ENCODE measurements at regions not wholly inside any gene's neighbourhood (a gene's known extent, or its start where the extent isn't known, plus 50 kb on each side); places are given as distances from the start of the nearest gene placed in this dataset.

DNA sequence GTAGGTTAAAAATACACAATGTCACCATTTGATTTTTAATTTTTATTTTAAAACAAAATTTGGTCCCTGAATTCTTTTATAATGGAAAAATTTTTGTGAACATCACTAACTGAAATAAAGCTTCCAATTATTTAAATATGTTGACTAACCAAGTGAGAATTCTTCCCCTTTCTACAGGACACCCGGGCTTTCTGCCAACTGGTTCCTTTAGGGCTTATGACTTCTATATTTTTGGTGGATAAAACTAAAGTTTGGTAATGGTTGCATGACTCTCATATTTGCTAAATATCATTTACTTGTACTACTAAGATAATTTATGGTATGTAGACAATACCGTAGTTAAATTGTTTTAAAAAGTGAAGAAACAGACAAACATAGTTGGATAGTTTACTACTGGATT, 291.0 kb upstream of the DOK6 start:
- Mint-ChIP-seq H3K4me3 (no peak overlapping the region), H3K4me1 (no peaks in the 10 kb centered on the region), H3K27ac (no peak overlapping the region), H3K9me3 (no peaks in the 10 kb centered on the region), H3K27me3 (no peaks in the 10 kb centered on the region)
- DNase-seq (no peak), ATAC-seq (no peak)

DNA sequence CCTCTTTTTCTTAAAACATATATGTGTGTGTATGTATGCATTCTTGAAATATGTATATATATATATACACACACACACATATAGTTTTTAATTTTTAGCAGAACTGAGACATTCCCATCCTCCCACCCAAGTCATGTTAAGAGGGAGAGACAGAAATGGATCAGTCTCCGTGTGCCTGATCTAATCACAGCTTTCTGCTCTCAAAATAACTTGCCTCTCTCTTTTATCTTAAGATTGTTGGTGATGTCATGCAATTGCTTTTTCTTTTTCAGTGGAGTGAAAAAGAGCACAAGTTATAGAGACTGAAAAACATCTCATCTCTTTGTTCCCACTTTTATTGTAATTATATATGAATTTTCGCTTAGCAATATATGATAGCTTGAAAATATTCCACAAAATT, 279.9 kb upstream of the DOK6 start:
- no peak overlapping the region for H3K4me3 Mint-ChIP-seq
- no peaks in the 10 kb centered on the region for H3K4me1 Mint-ChIP-seq
- H3K27me3 Mint-ChIP-seq, result no peaks in the 10 kb centered on the region
- H3K27ac Mint-ChIP-seq, result no peak overlapping the region
- no peak for ATAC-seq
- H3K9me3 Mint-ChIP-seq, result no peaks in the 10 kb centered on the region
- DNase-seq, result no peak

DNA sequence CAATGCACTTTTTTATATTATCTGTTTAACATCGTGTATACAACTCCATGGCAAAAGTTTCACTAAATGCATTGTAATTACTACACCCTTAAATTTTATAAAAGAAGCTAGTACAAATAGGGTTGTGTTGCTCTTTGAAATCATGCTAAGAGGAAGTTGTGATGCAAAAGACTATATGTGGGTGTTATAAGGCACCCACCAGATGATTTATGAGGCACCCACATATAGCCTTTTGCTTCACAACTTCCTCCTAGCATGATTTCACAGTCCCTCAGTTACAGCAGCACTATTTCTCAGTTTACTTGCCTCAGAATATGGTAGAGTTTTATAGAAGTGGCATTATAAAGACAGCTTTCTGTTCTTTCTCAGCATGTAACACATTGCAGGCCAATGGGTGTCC, 277.3 kb upstream of the DOK6 start:
- Mint-ChIP-seq H3K27ac (no peak overlapping the region), H3K4me3 (no peak overlapping the region), H3K4me1 (no peaks in the 10 kb centered on the region), H3K27me3 (no peaks in the 10 kb centered on the region), H3K9me3 (no peaks in the 10 kb centered on the region)
- DNase-seq (no peak), ATAC-seq (no peak)

DNA sequence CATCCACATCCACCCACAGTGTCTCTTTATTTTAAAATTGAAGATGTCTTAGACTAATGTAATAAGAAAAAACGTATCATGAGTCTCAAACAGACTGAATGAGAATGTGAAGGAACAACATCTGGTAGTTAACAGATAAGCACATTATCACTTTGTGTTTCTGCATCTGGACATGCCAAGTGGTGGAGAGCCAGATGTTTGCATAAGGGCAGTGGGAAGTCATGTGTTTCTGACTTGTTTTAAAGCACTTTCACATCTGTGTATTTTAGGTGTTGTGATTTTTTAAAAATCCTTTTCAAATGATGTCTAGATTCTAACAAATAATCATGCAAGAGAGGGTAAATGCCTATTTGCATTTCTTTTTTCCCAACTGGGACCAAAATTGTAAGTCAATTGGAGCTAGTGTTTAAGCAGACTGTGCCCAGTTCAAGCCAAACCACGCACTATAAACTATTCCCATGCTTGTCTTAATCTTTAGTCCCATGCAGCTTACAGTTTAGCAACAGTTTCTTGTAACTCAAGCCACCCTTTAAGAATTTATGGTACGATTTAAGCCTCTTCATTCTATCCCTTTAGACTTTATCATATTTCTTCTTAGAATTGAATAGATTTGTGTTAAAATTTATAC, 272.7 kb upstream of the DOK6 start:
- Mint-ChIP-seq H3K27ac (no peak overlapping the region), H3K4me1 (no peaks in the 10 kb centered on the region), H3K27me3 (no peaks in the 10 kb centered on the region), H3K4me3 (no peak overlapping the region), H3K9me3 (peaks cover 0 to 5% of the 10 kb centered on the region in 2 donors)
- ATAC-seq (no peak), DNase-seq (no peak)

DNA sequence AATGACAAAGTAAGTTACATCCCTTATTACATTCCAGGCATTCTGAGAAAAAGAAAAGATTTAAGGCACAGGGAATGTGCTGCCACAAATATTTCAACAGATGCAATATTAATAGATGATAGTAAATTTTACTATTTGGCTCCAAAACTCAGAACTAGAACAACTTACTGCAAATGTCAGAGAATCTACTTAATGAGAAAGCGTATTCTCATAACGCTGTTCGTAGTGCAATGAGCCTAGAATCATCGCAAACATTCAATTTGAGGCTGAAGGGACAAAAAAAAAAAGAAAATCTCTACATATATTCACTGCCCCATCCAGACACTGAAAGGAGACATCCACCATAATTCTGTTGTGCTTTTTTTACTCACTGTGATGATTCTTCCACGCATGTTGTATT, 272.1 kb upstream of the DOK6 start:
- peaks cover 0 to 8% of the 10 kb centered on the region in 2 donors for H3K9me3 Mint-ChIP-seq
- no peaks in the 10 kb centered on the region for H3K4me1 Mint-ChIP-seq
- ATAC-seq (no peak), DNase-seq (no peak)
- H3K4me3 Mint-ChIP-seq, result no peak overlapping the region
- no peak overlapping the region for H3K27ac Mint-ChIP-seq
- H3K27me3 Mint-ChIP-seq, result no peaks in the 10 kb centered on the region

DNA sequence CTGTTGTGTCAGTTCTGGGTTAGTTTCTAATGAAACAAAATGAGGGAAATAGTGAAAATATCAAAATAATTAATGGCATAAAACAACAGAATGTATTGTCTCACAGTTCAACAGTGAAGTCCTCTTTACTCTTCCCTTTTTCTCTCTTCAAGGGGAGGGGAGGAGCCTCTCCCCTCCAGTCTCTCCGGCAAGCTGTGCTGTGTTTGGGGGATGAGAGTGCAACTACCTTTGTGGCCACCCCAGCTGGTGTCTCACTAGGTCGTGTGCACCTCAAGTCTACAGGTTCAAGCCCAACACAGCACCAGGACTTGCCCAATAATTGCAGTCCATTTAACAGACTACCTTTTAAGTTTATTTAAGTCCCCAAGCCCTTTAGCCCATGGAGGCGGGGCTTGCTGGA, 271.7 kb upstream of the DOK6 start:
- DNase-seq (no peak), ATAC-seq (no peak)
- Mint-ChIP-seq H3K4me3 (no peak overlapping the region), H3K27me3 (no peaks in the 10 kb centered on the region), H3K9me3 (peaks cover 0 to 8% of the 10 kb centered on the region in 2 donors), H3K27ac (no peak overlapping the region), H3K4me1 (no peaks in the 10 kb centered on the region)

DNA sequence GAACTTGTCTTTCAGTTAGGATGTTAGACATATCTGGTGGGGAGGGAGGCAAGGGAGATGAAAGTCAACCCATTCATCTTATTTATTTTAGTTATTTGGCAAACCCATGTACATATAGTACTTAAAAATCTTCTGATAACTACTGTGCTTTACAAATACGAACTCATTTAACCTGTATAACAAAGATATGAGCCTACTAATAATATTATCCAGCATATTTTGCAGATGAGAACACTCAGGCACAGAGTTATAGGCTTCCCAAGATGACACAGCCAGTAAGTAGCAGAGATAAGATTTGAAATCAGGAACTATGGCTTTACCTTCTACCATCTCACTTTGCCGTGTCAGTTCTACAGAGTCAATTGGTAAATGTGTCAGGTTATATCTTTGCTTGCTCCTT, 262.6 kb upstream of the DOK6 start:
- DNase-seq (no peak), ATAC-seq (no peak)
- Mint-ChIP-seq H3K4me3 (no peak overlapping the region), H3K9me3 (peaks cover 0 to 1% of the 10 kb centered on the region in 2 donors), H3K27me3 (no peaks in the 10 kb centered on the region), H3K4me1 (no peaks in the 10 kb centered on the region), H3K27ac (no peak overlapping the region)

DNA sequence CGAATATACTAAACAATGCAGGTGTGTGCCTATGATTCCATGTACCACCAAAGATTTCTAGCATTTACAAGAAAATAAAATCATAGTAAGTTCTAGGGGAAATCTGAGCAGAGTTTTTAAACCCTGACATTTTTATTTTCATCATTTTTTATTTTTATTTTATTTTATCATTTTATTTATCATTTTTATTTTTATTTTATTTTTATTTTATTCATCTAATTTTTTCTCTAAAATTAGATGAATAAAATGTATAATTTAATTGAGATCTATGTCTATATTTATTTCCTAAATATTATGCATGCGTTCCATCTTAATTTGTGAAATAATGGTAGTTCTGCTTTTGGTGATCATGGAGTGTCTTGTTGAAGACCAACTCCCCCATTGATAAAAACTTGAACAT, 257.6 kb upstream of the DOK6 start:
- no peak overlapping the region for H3K4me3 Mint-ChIP-seq
- H3K9me3 Mint-ChIP-seq, result no peaks in the 10 kb centered on the region
- no peaks in the 10 kb centered on the region for H3K27me3 Mint-ChIP-seq
- DNase-seq (no peak), ATAC-seq (no peak)
- no peak overlapping the region for H3K27ac Mint-ChIP-seq
- no peaks in the 10 kb centered on the region for H3K4me1 Mint-ChIP-seq

DNA sequence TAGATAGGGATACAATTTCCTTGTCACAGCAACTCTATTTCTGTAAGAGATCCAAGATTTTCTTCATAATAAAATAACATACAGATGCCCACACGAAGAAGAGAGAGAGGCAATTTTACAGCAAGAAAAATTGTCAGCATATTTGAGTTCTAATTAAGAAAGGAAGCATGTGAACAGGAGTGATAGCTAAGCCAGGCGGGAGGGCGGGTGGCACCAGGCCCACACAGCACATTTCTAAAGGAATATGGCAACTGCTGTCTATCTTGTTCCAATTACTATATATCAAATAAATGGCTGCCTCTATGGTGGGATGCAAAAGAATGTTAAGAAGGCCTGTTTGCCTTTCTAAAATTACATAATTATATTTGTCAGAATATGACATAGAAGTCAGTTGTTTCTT, 248.3 kb upstream of the DOK6 start:
- Mint-ChIP-seq H3K27me3 (no peaks in the 10 kb centered on the region), H3K27ac (no peak overlapping the region), H3K4me1 (no peaks in the 10 kb centered on the region), H3K4me3 (no peak overlapping the region), H3K9me3 (no peaks in the 10 kb centered on the region)
- no peak for DNase-seq
- ATAC-seq, result no peak

DNA sequence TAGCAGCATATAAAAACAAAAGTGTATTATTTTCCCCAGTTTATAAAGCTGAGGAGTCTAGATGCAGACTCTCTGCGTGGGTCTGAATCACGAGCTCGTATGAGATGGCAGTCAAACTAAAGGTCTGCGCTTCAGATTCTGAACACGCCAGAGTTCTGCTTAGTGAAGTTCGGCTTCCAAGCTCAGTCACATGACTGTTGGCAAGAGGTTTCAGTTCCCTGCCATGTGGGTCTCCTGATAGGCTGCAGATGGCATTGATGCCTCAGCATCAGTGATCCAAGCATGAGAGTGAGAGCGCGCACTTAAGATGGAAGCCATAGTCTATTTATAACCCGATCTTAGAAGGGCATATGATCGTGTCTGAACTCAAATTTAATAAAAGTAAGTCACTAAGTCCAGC, 242.8 kb upstream of the DOK6 start:
- Mint-ChIP-seq H3K27ac (no peak overlapping the region), H3K4me3 (no peak overlapping the region), H3K27me3 (no peaks in the 10 kb centered on the region), H3K4me1 (no peaks in the 10 kb centered on the region), H3K9me3 (no peaks in the 10 kb centered on the region)
- no peak for ATAC-seq
- DNase-seq, result no peak

DNA sequence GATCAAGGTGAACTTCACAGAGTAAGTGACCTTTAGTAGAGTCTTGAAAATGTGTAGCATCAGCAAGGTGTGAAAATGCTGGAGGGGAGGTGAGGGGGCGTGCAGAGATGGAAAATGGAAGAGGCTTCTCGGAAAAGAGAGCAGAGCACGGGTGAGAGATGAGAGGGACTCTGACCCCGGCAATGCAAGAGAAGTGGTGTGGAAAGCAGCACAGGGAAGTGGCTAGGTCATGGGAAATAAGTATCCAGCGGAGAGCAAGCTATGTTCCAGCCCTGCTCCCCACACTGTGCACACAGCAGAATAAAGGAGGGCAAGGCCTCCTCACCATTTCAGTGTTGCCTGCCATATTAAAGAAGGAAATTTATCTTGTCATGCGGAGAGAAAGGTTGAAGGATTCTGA, 241.7 kb upstream of the DOK6 start:
- no peak for DNase-seq
- H3K27me3 Mint-ChIP-seq, result no peaks in the 10 kb centered on the region
- ATAC-seq, result no peak
- no peaks in the 10 kb centered on the region for H3K9me3 Mint-ChIP-seq
- no peak overlapping the region for H3K4me3 Mint-ChIP-seq
- no peak overlapping the region for H3K27ac Mint-ChIP-seq
- no peaks in the 10 kb centered on the region for H3K4me1 Mint-ChIP-seq

DNA sequence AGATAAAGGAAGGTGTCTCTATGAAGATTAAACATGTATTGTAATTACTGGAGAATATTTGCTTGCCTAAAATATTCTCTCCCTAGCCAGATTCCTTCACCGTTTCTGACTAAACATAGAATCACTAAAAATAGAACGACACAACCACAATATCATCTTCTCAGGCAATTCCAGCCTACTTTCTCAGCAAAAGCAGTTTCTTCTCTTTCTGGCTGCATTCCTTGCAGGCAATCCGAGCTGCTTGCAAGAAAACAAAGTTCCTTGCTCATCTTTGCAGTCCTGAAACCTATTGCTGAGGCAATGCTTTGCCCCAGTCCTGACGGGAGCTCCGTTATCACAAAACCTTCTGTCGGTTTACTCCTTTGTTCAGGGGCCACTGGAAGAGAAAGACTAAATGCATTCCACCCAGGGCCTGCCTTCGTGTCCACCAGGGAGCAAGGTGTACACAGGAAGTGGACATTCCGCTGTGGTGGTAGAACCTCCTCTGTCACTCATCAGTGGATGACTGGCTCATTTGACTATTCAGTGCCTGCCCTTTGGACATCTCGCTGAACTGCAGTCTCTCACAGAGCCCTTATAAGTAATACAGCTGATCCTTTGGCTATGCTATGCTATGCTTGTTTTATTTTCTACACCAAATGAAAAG, 239.2 kb upstream of the DOK6 start:
- Mint-ChIP-seq H3K9me3 (no peaks in the 10 kb centered on the region), H3K27ac (no peak overlapping the region), H3K4me1 (no peaks in the 10 kb centered on the region), H3K4me3 (no peak overlapping the region), H3K27me3 (no peaks in the 10 kb centered on the region)
- no peak for ATAC-seq
- DNase-seq, result no peak

DNA sequence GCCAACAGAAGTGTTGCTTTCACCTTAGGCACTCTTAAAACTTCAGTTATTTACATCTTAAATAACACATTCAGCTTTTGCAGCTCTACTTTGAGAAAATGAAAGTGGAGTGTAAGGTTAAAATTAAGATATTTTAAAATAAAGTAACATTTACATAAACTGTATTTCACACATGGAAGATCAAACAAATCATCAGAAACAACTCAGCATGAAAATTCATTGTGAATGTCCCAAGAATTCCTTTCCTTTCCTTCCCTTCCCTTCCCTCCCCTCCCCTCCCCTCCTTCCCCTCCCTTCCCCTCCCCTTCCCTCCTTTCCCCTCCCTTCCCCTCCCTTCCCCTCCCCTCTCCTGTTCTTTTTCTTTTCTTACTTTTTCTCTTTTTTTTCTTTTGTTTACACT, 238.0 kb upstream of the DOK6 start:
- H3K9me3 Mint-ChIP-seq, result no peaks in the 10 kb centered on the region
- ATAC-seq (no peak), DNase-seq (no peak)
- no peak overlapping the region for H3K27ac Mint-ChIP-seq
- no peaks in the 10 kb centered on the region for H3K27me3 Mint-ChIP-seq
- no peaks in the 10 kb centered on the region for H3K4me1 Mint-ChIP-seq
- no peak overlapping the region for H3K4me3 Mint-ChIP-seq

DNA sequence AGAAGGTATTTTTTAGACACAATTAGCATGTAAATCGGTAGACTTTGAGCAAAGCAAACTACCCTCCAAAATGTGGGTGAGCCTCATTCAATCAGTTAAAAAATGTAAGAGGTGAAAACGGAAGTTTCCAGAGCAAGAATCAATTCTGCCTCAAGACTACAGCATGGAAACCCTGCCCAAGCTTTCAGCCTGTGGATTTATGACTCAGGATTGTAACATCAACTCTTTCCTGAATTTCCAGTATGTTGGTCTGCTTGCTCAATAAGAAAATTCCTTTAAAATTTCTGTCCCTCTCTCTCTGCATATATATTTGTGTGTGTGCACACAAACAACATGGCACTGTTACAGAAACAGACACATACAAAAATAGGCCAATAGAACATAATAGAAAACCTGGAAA, 228.6 kb upstream of the DOK6 start:
- Mint-ChIP-seq H3K4me1 (no peaks in the 10 kb centered on the region), H3K27ac (no peak overlapping the region)
- no peak for DNase-seq

DNA sequence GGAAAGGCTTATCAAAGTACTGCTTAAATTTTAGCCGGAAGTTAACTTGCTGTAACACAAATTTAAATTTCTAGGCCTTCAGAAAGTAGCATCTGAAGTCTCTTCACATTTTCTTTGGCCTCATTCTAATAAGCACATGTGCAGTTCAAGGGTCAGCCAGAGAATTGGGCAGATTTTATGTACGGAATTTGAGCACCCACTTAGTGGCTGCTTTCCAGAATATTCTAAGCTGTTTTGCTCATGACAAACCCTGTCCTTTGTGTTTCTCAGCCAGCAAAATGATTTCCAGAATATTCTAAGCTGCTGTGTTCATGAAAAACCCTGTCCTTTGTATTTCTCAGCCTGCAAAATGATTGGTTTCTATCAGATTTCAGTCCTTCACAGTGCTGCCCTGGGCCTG, 225.0 kb upstream of the DOK6 start:
- no peak overlapping the region for H3K4me3 Mint-ChIP-seq
- ATAC-seq, result no peak

More for the DNA sequence above, 228.6 kb upstream of the DOK6 start:
- no peaks in the 10 kb centered on the region for H3K27me3 Mint-ChIP-seq
- ATAC-seq, result no peak
- no peaks in the 10 kb centered on the region for H3K9me3 Mint-ChIP-seq
- no peak overlapping the region for H3K4me3 Mint-ChIP-seq

DNA sequence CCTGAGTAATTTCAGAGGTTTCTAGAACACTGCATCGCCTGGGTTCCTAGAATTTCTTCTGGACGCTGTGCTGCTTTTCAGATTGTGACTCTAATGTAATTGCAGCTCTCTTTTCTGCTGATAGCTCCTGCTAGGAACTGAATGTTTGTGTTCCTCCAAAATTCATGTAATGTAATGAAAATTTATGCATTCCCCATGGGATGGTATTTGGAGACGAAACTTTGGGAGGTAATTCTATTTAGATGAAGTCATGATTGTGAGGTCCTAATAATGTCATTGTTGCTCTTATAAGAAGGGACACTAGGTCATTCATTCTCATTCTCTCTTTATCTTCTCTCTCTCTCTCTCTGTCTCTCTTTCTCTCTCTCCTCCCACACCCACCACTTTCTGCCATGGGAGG, 223.9 kb upstream of the DOK6 start:
- H3K4me3 Mint-ChIP-seq, result no peak overlapping the region
- peak overlapping the region in 1 of 2 donors; percentile 5 for H3K27ac Mint-ChIP-seq
- no peaks in the 10 kb centered on the region for H3K27me3 Mint-ChIP-seq

More for the DNA sequence above, 225.0 kb upstream of the DOK6 start:
- DNase-seq, result no peak
- Mint-ChIP-seq H3K9me3 (peaks cover 0 to 5% of the 10 kb centered on the region in 2 donors), H3K4me1 (no peaks in the 10 kb centered on the region), H3K27me3 (no peaks in the 10 kb centered on the region), H3K27ac (no peak overlapping the region)

DNA sequence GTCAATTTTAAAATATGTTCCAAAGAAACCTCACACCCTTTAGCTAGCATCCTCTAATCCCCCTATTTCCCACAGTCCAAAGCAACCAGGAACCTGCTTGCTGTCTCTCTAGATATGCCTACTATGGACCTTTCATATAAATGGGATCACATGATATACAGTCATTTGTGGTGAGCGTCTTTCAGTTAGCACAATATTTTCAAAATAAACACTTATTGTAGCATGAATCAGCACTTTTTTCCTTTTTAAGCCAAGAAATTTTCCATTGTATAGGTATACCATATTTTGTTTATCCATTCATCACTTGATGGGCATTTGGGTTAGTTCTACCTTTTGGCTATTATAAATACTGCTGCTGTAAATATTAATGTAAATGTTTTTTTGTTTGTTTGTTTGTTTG, 223.0 kb upstream of the DOK6 start:
- H3K27ac Mint-ChIP-seq, result no peak overlapping the region
- no peak overlapping the region for H3K4me3 Mint-ChIP-seq
- H3K4me1 Mint-ChIP-seq, result no peaks in the 10 kb centered on the region
- ATAC-seq, result no peak
- no peaks in the 10 kb centered on the region for H3K27me3 Mint-ChIP-seq
- no peak for DNase-seq
- H3K9me3 Mint-ChIP-seq, result peaks cover 0 to 5% of the 10 kb centered on the region in 2 donors

More for the DNA sequence above, 223.9 kb upstream of the DOK6 start:
- H3K4me1 Mint-ChIP-seq, result no peaks in the 10 kb centered on the region
- ATAC-seq (no peak), DNase-seq (no peak)
- H3K9me3 Mint-ChIP-seq, result peaks cover 0 to 5% of the 10 kb centered on the region in 2 donors

All from stimulated activated naive CD8-positive, alpha-beta T cell treated with anti-CD3 and anti-CD28 coated beads, Interleukin-15, amount 100 ng/mL, for 72 hours (primary cell).